HG02852 (cell line): ENCODE measurements at regions not wholly inside any gene's neighbourhood (a gene's known extent, or its start where the extent isn't known, plus 50 kb on each side); places are given as distances from the start of the nearest gene placed in this dataset.
"Not testable (repeated sequence)": the region's sequence is repeated elsewhere in the genome, so short reads cannot be mapped to it uniquely, and the experiment has no call there.

Experiments
- ATAC-seq: cut with Tn5 transposase; IDR thresholded peaks from one replicate; pipeline ENCODE4 v1.9.1; 2021; ENCODE audit warnings: mild to moderate bottlenecking, moderate library complexity; ENCODE audit not compliant: unreplicated experiment

GRCh38 chrX:85808217-85808616 is 239.1 kb downstream of the CHM start:
- no peak for ATAC-seq

DNA sequence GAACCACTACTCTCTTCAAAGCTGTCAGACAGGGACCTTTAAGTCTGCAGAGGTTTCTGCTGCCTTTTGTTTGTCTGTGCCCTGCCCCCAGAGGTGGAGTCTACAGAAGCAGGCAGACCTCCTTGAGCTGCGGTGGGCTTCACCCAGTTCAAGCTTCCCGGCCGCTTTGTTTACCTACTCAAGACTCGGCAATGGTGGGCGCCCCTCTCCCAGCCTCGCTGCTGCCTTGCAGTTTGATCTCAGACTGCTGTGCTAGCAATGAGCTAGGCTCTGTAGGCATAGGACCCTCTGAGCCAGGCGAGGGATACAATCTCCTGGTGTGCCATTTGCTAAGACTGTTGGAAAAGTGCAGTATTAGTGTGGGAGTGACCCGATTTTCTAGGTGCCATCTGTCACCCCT is 275.0 kb downstream of the CHM start:
- ATAC-seq: not testable (repeated sequence)

DNA sequence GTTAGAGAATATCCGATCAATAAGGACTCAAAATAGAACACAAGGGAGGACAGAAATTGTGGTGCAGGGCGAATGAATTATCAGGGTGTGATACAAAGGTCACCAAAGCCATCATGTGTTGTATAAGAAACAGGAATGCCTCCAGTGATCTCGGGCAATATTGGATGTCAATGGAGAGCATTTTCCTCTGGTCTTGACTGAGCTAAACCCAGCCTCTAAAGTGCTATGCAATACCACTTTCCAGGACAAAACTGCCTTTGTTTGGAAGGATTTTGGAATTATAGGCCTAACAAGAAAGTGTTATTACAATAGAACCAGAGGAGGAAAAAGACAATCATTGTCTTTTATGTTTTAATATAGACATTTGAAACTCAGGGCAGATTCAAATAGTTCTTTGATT is 281.7 kb downstream of the CHM start:
- ATAC-seq: no peak

GRCh38 chrX:85723025-85723424 is 324.3 kb downstream of the CHM start:
- ATAC-seq: not testable (repeated sequence)

- not testable (repeated sequence) for ATAC-seq
These were observed 323.8 kb upstream of the POF1B start for GRCh38 chrX:85703233-85703632.

DNA sequence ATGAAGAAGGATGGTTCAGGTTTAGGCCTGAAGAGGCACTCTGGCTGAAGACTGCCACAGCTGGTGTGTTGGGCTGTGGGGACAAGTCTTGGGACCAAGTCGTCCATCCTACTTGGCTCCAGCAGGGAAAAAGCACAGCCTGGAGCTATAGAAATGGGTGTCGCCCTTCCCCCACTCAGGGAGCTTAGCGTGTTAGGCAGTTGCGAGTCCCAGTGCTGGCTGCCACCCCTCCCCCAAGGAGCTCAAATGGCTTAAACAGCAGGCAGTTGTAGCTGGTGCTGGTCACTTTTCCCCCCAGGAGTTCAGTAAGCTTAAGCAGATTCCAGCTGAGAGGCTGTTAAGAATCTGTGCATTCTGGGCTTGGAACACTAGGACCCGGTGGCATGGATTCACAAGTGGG is 319.5 kb upstream of the POF1B start:
- no peak for ATAC-seq

DNA sequence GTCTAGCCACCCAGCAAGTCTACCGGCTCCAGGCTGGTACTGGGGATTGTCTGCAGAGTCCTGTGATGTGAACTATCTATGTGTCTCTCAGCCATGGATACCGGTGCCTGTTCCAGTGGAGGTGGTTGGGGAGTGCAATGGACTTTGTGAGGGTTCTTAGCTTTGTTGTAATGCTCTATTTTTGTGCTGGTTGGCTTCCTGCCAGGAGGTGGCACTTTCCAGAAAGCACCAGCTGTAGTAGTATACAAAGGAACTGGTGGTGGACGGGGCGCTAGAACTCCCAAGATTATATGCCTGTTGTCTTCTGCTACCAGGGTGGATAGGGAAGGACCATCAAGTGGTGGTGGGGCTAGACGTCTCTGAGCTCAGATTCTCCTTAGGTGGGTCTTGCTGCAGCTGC is 306.4 kb upstream of the POF1B start:
- ATAC-seq: no peak

DNA sequence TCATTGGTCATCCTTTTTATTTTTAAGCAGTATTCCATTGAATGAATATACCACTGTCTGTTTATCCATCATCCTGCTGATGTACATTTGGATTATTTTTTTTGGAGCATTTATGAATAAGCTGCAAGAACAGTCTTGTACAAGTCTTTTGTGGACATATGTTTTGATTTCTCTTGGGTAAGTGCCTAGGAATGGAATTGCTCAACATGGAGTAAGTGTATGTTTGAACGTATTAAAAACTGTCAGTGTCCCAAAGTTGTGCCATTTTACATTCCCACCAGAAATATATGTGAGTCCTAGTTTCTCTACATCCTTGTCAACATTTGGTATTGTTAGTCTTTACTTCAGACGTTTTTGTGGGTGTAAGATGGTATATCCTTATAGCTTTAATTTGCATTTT is 287.0 kb upstream of the POF1B start:
- no peak for ATAC-seq

DNA sequence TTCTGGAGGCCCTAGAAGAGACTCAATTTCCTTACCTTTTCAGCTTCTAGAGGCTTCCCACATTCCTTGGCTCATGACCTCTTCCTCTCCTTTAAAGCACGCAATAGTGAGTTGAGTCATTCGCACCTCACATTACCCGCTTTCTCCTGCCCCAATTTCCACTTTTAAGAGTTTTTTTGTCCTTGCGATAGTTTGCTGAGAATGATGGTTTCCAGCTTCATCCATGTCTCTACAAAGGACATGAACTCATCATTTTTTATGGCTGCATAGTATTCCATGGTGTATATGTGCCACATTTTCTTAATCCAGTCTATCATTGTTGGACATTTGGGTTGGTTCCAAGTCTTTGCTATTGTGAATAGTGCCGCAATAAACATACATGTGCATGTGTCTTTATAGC is 284.5 kb upstream of the POF1B start:
- not testable (repeated sequence) for ATAC-seq

GRCh38 chrX:85630901-85631300 is 251.4 kb upstream of the POF1B start:
- ATAC-seq: no peak

GRCh38 chrX:85627363-85627762 is 247.9 kb upstream of the POF1B start:
- ATAC-seq: no peak

DNA sequence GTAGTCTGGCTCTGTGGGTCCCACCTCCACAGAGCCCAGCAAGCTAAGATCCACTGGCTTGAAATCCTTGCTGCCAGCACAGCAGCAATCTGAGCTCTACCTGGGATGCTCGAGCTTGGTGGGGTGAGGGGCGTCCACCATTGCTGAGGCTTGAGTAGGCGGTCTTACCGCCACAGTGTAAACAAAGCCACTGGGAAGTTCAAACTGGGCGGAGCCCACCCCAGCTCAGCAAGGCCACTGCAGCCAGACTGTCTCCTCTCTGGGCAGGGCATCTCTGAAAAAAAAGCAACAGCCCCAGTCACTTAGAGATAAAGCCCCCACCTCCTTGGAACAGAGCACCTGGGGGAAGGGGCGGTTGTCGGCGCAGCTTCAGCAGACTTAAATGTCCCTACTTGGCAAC is 243.2 kb upstream of the POF1B start:
- no peak for ATAC-seq

DNA sequence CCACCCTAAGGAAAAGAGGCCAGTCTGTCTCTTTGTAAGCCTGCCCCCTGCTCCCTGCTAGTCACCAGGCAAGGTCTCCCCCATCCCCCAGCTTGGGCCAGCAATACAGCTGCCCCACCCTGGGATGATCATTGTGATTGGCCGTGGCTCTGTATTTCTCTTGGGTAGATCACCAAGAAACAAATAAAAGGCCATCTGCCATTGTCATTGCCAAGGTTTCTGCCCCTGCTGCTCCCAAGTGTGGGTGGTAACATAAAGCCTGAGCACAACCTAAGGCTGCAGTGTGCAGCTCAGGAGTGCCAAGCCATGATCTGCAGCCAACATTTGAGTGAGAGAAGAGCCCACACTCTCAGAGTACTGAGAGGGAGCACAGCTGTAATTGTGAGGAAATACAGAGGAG is 241.0 kb upstream of the POF1B start:
- ATAC-seq: no peak

- no peak for ATAC-seq
These were observed 240.5 kb upstream of the POF1B start for GRCh38 chrX:85619962-85620361.

- ATAC-seq: no peak
These were observed 232.5 kb upstream of the POF1B start for GRCh38 chrX:85611926-85612325.

- no peak for ATAC-seq
These were observed 213.5 kb upstream of the POF1B start for GRCh38 chrX:85592980-85593379.

GRCh38 chrX:85591536-85591935 is 212.1 kb upstream of the POF1B start:
- ATAC-seq: no peak

DNA sequence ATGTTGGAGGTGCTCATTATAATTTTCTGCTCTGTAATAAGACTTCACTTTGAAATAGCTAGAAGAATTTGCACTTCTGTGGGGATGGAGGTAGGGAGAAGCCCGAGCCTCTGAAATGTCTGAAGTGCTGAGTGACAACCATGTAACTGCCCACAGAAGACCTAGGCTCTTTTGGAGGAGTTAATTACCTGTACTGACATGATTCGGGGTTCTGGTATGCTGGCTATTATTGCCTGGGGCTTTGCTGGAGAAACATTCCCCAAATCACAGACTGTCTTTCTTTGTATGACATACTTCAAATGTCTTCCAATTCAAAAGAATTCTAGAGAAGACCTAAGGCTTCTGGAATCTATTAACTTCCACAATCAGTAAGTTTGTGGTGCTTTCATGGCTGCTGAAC is 211.2 kb upstream of the POF1B start:
- no peak for ATAC-seq

DNA sequence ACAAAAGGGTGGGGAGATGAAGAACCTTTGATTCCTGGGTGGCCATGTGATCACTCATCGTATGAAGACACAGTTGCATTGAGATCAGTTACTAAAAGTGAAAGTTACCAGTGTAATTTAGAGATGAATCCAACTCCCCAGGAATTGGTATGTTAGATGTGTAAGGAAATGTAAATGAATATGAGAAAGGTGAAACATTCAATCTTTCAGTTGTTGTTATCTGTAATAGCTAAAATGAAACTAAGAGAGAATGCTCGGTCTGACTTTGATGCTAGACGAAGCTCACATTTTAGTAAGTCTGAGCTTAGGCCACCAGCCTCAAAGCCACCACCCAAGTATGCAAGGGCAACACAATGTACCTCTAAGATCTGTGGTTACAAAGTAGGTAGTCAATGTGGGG is 194.3 kb upstream of the POF1B start:
- ATAC-seq: peak; percentile 62

DNA sequence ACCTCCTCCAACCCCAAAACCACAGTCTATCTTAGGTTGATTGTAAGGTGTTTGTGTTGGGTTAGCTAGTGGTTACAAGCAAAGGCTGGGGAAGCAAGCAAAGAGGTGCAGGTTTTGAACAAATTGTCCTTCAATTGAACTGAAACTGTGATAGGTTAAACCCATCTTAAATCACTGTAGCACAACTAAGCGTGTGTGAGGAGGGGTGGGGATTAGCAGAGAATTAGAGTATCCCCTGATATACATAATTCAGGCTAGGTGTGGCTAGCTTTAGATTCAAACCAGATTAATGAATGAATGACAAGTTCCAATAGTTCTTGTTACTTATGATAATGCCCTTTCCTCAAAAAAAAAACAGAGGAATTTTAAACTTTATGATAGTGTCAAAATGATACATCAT is 191.0 kb upstream of the POF1B start:
- ATAC-seq: no peak

- no peak for ATAC-seq
These were observed 190.2 kb upstream of the POF1B start for GRCh38 chrX:85569686-85570085.

GRCh38 chrX:85569096-85569495 is 189.6 kb upstream of the POF1B start:
- no peak for ATAC-seq

DNA sequence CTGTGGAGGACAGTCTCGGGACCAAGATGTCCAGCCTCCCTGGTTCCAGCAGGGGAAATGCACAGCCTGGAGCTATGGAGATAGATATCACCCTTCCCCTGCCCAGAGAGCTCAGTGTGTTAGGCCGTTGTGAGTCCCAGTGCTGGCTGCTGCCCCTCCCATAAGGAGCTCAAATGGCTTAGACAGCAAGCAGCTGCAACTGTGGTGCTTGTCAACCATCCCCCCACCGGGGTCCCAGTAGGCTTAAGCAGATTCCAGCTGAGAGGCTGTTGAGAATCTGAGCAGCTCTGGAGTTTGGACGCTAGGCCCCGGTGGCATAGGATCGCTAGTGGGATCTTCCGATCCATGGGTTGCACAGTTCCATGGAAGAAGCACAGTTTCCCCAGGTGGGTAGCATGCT is 181.8 kb upstream of the POF1B start:
- ATAC-seq: no peak

DNA sequence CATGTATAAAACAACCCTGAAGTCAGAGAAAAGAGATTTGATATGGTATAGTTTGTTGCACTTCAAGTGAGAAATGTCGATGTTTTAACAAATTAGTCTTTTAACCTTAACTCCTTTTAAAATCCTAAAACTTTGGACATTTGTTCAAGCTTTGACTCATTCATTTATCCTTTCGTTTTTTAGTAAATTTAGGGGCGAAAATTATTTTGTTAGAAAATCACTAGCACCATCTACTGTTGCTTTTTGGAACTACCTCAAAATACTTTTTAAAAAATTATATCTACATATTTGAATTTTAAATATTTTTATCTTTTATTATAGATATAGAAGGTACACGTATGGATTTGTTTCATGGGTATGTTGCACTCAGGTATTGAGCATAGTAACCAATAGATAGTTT is 165.1 kb upstream of the POF1B start:
- no peak for ATAC-seq
